ENCODE measurements at regions not wholly inside any gene's neighbourhood (a gene's known extent, or its start where the extent isn't known, plus 50 kb on each side); places are given as distances from the start of the nearest gene placed in this dataset.

DNA sequence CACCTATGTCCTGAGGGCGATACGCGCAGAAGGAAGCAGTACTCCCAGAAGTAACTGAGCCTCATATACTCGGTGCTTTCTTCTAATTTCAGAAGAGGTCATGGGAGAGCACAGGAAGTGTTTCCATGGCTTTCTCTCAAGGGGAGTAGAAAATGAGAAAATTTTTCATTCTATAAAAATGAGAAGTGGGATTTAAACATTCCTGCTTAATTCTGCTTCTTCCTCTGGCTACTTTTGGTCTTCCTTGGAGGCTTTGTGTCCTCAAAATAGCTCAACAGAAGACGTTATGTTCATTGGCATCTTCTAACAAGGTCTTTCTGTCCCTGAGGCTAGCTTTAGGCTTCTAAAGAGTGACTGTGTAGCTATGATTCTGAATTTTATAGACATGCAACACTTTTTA is 497.0 kb downstream of the TDRD15 start:
- no peak for DNase-seq (ENCODE audit: low read depth)

DNA sequence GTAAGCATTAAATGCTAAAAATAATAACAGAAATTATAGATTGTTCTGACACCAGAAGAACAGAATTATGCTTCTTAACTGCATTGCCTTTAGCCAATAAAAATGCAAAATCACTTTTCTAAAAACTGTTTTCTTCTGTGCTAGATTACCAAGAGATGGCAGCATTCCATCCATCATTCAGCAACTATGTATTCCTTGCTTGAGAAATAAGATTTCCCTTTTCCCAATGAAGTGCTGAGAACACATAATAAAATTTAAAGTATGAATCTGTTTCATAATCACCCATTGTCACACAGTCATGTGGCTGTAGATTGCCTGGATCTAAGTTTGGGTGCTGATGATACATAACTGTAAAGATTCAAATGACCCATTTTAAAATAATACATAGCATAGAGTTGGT is 504.2 kb downstream of the TDRD15 start:
- peak; percentile 14 for DNase-seq (ENCODE audit: low read depth)

DNA sequence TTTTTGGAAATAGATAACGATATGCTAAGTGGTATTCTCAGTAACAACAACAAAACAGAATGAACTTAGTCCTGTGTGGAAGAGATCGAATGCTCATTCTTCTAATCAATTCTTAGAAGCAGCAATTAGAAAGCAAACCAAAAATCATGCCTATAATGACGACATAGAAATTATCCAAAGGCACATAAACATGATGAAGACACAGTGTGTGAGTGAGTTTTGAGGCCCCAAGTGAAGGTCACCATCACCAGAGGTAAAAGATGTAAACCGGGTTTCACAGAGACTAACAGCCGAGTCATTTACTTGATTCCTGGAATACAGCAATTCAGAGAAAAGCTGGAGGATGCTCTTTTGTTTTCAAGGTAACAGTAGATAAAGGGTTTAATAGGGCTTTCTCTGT is 509.2 kb downstream of the TDRD15 start:
- no peak for DNase-seq (ENCODE audit: low read depth)

DNA sequence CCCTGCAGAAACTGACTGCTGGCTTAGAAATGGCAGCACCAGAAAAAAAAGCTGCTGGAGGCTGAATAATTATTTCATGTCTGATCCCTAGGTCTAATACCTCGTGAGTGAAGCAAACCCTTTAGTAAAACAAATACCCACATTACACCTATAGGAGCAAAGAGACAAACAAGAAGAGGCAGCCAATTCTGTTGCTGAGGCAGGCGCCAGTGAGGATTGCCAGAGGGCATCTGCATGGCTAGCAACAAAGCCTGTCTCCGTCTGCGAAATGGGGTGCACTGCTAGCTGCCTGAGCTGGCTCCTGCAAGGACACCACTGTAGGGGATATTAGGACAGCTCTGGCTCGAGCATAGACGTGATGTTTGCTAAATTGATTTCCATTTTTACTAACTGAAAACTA is 509.7 kb downstream of the TDRD15 start:
- DNase-seq (ENCODE audit: low read depth), result no peak

DNA sequence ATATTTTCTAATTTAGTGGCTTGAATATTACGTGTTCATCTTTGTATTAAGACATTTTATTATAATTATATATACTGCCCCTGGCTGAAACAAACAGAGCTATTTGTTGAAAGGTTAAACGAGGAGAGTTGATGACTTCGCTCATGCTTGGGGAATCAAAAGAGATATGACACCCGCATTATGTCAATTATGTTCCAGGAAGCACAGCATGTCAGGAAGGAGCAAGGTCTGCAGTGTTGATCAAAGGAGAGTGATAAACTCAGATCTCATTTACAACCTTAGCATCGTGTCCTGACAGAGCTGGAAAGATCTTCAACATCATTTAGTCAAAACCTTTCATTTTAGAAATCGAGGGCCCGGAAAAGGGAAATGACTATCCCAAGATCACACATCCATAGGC is 510.1 kb downstream of the TDRD15 start:
- no peak for DNase-seq (ENCODE audit: low read depth)

DNA sequence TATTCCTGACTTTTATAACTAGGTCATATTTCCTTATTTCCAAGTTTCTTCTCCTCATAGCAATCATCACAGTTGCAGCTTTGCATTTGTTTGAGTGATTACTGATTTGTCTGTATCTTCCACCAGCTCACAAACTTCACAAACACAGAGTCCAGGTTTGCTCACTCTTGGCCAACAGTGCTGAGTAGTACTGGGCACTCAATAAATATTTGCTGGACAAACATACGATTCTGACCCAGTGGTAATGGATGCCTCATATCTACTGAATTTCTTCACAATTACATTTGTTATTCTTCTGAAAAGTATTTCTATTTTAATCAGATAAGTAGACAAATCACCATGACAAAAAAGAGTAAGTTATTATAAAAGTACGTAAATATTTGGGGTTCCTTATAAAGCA is 516.3 kb downstream of the TDRD15 start:
- DNase-seq (ENCODE audit: low read depth), result no peak

DNA sequence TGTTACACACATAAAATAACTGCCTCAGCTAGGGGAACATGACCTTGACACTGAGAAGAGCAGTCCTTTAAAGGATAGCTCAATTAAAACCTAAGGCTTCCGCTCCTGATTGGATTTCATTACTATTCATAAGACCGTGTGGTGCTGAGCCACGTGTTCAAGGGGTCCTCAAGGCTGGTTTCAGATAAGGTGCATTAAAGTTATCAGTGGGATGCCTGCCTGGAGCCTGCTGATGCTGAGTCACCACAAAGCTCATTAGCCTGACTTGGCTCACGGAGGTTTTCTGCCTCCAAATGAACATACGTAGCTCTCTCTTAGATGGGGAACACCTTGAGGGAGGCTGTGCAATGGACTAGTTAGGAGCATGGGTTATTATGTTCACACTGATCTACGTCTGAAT is 518.9 kb downstream of the TDRD15 start:
- no peak for DNase-seq (ENCODE audit: low read depth)

DNA sequence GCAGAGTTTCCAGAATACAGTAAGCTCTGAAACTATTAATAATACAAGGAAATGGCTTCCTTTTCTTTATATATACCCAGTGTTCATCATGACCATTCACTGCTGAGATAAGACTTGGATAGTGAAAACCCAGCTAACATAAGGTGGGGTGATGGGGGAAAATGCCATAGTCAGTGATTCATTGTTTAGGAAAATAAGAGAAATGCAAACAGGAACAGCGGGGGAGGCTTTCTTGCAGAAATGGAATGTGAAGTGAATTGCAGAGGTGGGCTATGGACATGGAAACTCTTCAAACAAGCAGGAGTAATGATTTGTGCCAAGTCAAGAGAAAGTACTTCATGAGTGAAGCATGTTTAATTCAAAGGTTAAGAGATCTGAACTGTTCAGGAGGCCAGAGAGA is 519.4 kb downstream of the TDRD15 start:
- DNase-seq (ENCODE audit: low read depth), result no peak

DNA sequence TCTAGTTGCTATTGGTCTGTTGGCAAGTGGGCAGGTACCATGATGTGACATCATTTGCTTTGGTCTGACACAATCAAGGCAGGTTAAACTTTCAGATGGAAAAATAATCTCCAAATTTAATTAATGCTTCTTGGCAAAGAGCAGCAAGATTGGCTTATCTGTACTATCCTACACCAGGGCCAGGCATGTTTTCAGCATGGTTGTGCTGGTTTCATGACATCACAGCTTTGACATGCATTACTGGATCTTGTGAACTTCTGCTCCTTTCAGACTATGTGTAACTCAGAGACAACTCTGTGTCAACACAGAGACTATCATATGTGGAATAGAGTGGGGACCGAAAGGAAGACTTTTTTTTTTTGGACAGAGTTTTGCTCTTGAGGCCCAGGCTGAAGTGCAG is 520.5 kb downstream of the TDRD15 start:
- DNase-seq (ENCODE audit: low read depth), result no peak

DNA sequence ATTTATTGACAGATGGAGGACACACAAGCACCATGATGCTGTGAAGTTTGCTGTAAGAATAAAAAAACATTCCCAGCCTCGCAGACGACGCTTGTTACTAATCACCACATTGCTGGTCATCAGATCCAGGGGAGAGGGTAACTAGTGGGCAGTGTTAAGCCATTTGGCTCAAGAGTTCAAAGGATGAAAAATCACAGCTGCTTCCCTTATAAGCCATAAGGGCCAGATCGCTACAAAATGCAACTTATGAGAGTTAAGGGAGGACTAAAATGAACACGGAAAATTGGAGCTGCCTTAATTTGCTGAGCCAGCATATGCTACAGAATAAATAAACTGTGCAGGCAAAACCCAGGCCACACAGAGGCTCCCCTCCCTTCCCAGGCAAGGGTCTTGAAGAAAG is 522.6 kb downstream of the TDRD15 start:
- no peak for DNase-seq (ENCODE audit: low read depth)

DNA sequence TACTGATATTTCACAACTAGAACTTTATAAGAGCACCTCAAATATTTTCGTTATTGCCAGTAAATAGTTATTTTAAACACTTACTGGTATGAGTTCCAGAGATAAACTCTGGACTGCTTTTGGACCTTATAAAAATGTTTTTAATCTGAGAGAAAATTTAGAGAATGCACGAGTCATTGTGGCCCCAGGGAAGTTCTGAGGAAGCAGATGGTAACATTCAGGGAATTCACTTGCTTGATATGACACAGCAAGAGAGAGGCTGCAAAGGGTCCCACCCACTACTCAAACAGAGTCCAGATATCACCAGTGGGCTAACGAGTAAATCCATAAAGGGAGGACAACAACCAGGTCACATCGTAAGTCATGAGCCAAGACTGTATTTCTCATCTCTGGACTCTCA is 526.8 kb downstream of the TDRD15 start:
- no peak for DNase-seq (ENCODE audit: low read depth)

DNA sequence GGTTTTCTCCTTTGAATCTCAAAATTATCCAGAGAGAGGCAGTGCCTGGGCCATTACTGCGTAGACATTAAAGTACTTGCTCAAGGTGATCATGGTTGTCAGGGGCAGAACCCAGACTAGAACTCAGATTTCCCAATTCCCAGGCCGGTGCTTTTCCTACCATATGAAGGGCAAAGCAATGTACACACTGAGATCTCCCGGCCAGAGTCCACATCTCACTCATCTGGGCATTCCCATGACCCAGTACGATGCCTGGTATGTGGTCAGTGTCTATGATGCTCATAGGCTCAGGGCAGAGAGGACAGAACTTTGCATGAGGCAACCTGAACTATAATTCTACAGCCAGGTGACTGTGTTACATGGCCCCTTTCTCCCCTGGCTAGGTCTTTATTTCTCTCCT is 531.4 kb downstream of the TDRD15 start:
- DNase-seq (ENCODE audit: low read depth), result no peak

DNA sequence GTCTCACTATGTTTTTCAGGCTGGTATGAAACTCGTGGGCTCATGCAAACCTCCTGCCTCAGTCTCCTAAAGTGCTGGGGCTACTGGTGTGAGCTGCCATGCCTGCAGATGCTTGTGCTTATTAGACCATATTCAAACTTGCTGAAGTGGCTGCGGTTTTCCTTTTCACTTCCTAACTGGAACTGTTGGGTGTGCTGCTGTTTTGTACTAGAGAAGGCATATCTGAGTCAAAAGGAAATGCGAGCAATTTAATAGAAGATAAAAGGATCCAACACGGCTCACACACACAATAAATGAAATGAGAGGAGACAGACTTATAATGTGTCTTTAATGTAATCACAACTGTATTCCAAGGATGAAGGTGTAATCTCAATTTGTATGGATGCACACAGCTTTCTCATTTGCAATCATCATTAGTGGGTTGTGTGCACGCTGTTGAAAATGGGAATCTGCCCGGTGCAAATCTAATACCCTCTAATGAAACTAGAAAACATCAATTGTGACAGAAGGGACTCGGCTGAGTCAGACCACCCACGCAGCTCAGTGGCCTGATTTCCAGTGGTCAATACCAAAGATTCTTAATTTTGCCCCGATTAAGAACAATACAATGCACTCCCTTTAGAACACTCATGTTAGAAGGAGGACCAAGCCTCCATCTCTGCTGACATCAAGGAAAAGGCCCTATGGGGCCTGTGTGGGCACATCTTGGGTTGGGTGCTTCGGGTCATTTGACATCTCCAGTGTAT is 532.7 kb downstream of the TDRD15 start:
- no peak for DNase-seq (ENCODE audit: low read depth)

DNA sequence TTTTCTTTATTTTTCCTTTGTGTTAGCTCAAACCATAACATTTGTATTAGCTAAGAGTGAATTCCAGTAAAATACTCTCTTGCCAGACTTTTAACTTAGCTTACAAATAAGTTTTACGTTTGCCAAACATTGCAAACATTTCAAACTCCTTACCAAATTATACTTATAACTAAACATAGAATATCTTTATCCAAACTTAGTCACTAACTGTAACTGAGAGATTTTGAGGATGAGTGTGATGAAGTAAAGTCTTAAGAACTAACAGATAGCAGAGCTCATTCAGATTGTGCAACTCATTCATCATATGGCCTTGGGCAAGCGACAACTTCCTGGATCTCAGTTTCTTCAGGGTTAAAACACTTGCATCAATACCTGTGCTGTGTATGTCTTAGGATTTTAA is 533.7 kb downstream of the TDRD15 start:
- DNase-seq (ENCODE audit: low read depth), result peak; percentile 6

DNA sequence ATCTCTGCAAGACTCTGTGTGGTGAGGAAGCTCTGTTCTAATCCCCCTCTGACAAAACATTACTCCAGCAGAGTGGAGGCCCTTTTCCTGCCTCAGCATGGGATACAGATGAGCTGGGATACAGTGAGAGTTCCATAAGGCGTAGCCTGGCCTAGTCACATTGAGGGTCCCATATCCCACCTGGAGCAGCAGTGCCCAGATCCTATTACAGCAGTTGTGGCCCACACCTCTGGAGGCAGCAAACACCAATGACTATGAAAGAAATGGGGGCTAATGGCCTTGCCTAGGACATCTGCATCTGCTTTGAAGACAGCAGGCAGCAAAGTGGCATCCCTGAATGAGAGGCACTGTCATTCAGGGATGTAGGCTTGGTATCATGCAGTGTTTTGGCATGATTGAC is 534.5 kb downstream of the TDRD15 start:
- DNase-seq (ENCODE audit: low read depth), result no peak

DNA sequence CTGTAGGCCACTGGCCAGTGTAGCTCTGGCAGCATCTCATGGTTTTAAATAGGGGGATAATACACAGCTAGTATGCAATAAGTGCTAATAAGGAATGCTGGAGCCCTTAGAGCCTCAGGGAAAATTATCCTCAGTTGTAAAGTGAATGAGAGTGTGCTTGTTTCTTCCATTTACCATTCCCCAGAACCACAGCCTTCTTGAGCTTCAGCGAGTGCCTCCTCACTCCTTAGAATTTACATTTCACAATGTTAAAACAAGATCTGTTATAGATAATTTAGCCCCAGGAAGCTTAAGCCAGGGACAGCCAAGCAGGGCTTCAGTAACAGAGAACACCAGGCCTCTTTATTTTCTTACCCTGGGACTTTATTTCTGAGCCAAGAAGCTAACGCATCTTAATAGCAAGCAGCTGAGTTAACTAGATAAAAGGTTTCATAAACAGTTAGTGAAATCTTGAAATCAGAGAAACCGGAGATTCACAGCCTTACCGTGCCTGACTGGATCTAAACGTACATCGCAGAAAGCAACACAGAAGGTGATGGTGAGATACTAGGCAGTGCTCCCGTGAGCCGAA is 535.2 kb downstream of the TDRD15 start:
- no peak for DNase-seq (ENCODE audit: low read depth)

DNA sequence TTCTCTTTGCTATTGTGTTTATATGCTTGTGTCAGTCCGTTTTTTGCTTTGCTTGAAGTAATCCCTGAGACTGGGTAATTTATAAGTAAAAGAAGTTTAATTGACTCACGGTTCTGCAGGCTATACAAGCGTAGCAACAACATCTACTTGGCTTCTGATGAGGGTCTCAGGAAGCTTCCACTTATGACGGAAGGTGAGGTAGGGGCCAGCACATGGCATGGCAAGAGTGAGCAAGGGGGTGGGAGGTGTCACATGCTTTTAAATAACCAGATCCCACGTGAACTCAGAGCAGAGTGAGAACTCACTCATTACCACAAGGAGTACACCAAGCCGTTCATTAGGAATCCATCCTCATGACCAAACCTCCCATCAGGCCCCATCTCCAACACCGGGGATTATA is 540.3 kb downstream of the TDRD15 start:
- DNase-seq (ENCODE audit: low read depth), result no peak

DNA sequence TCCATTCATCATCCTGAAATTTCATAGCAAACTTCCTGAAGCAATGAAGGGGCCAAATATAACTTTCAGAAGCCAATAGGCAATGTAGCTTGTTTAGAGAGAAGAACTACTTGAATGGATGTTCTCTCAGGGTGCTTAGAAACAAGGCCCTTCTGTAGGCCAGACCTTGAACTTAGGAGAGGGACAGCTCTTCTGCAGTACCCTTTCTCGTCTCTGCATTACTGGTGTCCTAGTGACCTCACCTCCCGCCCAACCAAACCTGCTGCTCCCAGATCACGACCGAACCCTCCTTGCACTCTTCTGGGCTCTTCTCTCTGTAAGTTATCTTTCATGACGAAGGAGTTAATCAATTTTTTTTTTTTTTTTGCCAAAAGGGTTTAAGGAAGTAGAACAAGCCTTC is 543.9 kb downstream of the TDRD15 start:
- DNase-seq (ENCODE audit: low read depth), result no peak

DNA sequence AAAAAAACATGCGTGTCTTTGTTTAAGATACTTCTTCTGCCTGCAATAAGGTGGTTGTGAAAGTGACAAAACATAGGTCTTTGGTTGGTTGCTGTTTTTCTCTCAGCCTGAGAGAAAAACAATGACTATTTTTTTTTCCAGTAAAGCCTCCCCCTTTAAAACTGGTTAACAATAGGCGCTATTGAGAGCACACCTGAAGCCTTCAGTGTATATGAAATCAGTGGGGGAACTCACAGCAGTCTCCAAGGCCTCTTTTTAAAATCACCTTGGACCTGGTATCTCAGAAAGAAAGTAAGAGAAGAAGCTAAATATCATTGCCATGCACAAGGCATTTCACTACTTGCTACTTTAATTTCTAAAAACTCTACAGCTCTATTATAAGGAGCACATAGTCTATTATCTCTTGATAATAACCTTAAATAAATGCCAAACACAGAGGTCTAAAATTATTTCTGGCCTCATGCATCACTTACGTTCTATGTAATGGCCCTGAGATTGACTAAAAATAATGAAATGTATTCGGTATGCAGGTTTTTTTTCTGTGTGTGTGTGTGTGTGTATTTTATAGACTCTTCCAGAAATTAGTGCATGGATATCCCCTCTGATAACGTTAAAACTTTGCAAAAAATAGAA is 544.4 kb downstream of the TDRD15 start:
- no peak for DNase-seq (ENCODE audit: low read depth)

DNA sequence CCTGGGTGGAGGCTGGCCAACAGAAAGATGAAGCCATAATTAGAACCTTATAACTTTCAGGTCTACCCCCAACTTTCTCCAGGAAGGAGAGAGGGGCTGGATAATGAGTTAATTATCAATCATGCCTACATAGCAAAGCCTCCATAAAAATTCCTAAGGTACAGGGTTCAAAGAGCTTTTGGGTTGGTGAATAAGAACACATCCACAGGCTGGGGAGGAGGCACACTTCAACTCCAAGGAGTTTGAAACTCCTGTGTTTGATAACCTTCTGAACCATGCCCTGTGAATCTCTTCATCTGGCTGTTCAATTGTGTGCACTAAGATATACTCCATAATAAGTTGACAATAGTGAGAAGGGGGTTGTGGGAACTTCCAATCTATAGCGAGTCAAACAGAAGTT is 552.3 kb downstream of the TDRD15 start:
- DNase-seq (ENCODE audit: low read depth), result no peak

DNA sequence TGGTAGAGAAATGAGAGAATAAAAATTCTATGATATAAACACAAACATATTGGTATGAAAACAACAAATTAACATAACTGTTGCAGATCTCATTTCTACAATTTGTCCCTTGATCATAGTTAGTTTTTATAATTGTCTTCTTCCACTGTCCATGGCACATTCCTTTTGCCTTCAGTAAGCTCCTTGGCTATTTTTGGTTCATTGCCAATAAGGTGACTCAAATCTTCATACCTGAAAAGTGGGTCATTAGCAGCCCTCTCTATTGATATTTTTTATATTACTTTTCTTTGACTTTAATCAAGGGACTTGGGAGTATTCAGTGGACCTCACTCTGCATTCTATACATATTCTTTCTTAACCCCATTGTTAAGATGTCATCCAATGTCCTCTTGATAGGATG is 552.9 kb downstream of the TDRD15 start:
- no peak for DNase-seq (ENCODE audit: low read depth)

DNA sequence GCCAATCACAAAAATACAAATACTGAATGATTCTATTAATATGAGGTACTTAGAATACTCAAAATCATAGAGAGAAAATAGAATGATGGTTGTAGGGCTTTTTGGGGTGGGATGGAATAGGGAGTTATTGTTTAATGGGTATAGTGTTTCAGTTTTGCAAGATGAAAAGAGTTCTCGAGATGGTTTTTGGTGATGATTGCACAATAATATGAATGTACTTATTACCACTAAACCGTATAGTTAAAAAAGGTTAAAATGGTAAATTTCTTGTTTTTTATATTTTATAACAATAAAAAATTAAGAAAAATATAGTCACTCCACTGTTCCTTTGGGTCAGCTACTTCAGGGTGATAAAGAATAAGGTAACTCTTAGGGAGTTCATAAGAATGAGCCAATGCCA is 560.1 kb downstream of the TDRD15 start:
- no peak for DNase-seq (ENCODE audit: low read depth)

DNA sequence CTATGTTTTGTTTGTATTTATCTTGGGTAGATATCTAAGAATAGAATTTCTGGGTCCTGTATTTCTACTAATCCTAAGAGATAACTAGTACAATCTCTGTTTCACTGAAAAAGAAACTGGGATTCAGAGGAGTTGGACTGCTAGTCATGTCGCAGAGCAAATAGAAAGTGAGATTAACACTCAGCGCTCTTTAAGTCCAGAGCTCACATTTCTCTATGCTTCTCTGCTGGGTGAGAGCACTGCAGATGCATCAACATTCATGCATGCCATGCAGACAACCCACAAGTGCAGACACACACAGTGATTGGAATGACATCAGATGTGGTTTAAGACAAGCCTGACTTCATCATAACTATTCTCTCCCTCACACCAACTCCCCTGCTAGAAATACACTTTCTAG is 563.8 kb downstream of the TDRD15 start:
- no peak for DNase-seq (ENCODE audit: low read depth)

DNA sequence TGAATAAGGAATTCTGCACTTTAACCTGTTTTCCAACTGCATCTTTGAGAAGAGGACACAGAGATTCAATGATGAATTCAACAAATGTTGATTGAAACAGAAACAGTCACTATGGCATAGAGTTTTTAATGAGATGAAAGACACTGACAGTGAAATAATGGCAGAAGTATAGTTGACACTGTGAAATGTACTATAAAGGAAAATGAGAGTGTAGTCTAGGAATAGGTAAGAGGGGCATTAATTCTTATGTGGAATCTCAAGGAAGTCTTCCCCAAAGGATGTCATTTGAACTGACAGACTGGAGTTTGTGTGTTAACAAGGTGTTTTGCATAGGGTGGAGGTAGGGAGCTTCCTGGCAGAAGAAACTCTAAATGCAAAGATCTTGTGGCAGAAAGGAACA is 566.2 kb downstream of the TDRD15 start:
- no peak for DNase-seq (ENCODE audit: low read depth)
